CD4-positive, alpha-beta memory T cell (primary cell): ENCODE measurements at regions not wholly inside any gene's neighbourhood (a gene's known extent, or its start where the extent isn't known, plus 50 kb on each side); places are given as distances from the start of the nearest gene placed in this dataset.
"Not testable (repeated sequence)": the region's sequence is repeated elsewhere in the genome, so short reads cannot be mapped to it uniquely, and the experiment has no call there.

ENCODE experiments used
- CTCF ChIA-PET: fragments of 350-600 bp; sonication (Branson Sonifier 250); formaldehyde crosslinking; loops from one replicate; lab custom pipeline; 2021; ENCODE audit warnings: inconsistent platforms; ENCODE audit not compliant: partially characterized antibody; lab: Charles Lee
- POLR2A ChIA-PET: fragments of 350-600 bp; sonication (Branson Sonifier 250); formaldehyde crosslinking; loops from one replicate; lab custom pipeline; 2021; ENCODE audit not compliant: partially characterized antibody; lab: Charles Lee
- DNase-seq, 5 donors: peaks; one replicate each; pipeline versions ENCODE4 v3.0.0 to v3.0.0-alpha.2; 2020 to 2022; ENCODE audit warnings: mixed read lengths in 1 of 5
- H3K27ac ChIP-seq: one replicate; pipeline ENCODE4 v1.7.0; 2013; ENCODE audit warnings: low read depth, low read length
- H3K27me3 ChIP-seq: 2 replicates; pipeline ENCODE4 v1.7.0; 2013; ENCODE audit warnings: mild to moderate bottlenecking, low read length, moderate library complexity; ENCODE audit not compliant: insufficient read depth
- H3K36me3 ChIP-seq: 2 replicates; pipeline ENCODE4 v1.7.0; 2013; ENCODE audit warnings: mild to moderate bottlenecking, low read length, moderate library complexity; ENCODE audit not compliant: insufficient read depth
- H3K4me1 ChIP-seq: 2 replicates; pipeline ENCODE4 v1.7.0; 2013; ENCODE audit warnings: mild to moderate bottlenecking, low read length, moderate library complexity; ENCODE audit not compliant: insufficient read depth
- H3K4me3 ChIP-seq, 2 donors: one replicate each; pipeline ENCODE4 v1.7.0; 2013; ENCODE audit warnings: low read length in 2 of 2, mild to moderate bottlenecking in 1 of 2
- H3K9me3 ChIP-seq, 2 donors: one replicate each; pipeline ENCODE4 v1.7.0; 2013; ENCODE audit warnings: low read length in 2 of 2, control low read depth in 1 of 2; ENCODE audit not compliant: control insufficient read depth in 1 of 2
- H3K27ac Mint-ChIP-seq, 7 donors: one replicate each; pipeline ENCODE4 v1.8.0; 2020 to 2021; ENCODE audit warnings: mixed read lengths in 7 of 7, mild to moderate bottlenecking in 6 of 7, inconsistent platforms in 3 of 7, moderate library complexity in 3 of 7
- H3K27me3 Mint-ChIP-seq, 2 donors: one replicate each; pipeline ENCODE4 v1.8.0; 2020 to 2021; ENCODE audit warnings: mixed read lengths in 2 of 2
- H3K36me3 Mint-ChIP-seq, 2 donors: one replicate each; pipeline ENCODE4 v1.8.0; 2020 to 2021; ENCODE audit warnings: mixed read lengths in 2 of 2, inconsistent platforms in 1 of 2, mild to moderate bottlenecking in 1 of 2
- H3K4me1 Mint-ChIP-seq, 4 donors: one replicate each; pipeline ENCODE4 v1.8.0; 2020 to 2021; ENCODE audit warnings: mixed read lengths in 4 of 4, mild to moderate bottlenecking in 1 of 4
- H3K4me3 Mint-ChIP-seq, 8 donors: one replicate each; pipeline ENCODE4 v1.8.0; 2020 to 2021; ENCODE audit warnings: mixed read lengths in 8 of 8, mild to moderate bottlenecking in 7 of 8, moderate library complexity in 6 of 8, inconsistent platforms in 3 of 8
- H3K9me3 Mint-ChIP-seq, 8 donors: one replicate each; pipeline ENCODE4 v1.8.0; 2020 to 2021; ENCODE audit warnings: mixed read lengths in 8 of 8, mild to moderate bottlenecking in 5 of 8, inconsistent platforms in 3 of 8, moderate library complexity in 1 of 8
- intact Hi-C: fragments of 100-400 bp; cut with micrococcal nuclease; formaldehyde crosslinking; loops from one replicate; pipeline ENCODE4 v1.15.1; 2023

GRCh38 chr12:40172879-40173278 lies 51.9 kb upstream of the LRRK2 start:
- Mint-ChIP-seq H3K27me3 (peaks cover 0 to 5% of the 10 kb centered on the region in 2 donors), H3K4me3 (no peak overlapping the region), H3K27ac (no peak overlapping the region), H3K9me3 (peaks cover 0 to 5% (median 0%) of the 10 kb centered on the region in 8 donors), H3K4me1 (peaks cover 3 to 6% (median 5%) of the 10 kb centered on the region in 4 donors), H3K36me3 (no peaks in the 10 kb centered on the region)
- H3K36me3 ChIP-seq, result no peaks in the 10 kb centered on the region
- H3K9me3 ChIP-seq, result no peaks in the 10 kb centered on the region
- ChIA-PET CTCF (no interaction called here), POLR2A (no interaction called here)
- no peak for DNase-seq
- H3K4me1 ChIP-seq, result peaks cover 11% of the 10 kb centered on the region
- intact Hi-C loops, result no loop called here
- no peak overlapping the region for H3K27ac ChIP-seq
- no peak overlapping the region for H3K4me3 ChIP-seq
- no peaks in the 10 kb centered on the region for H3K27me3 ChIP-seq

GRCh38 chr12:40171501-40171900 lies 53.3 kb upstream of the LRRK2 start:
- intact Hi-C loops, result no loop called here
- peaks cover 0 to 5% (median 0%) of the 10 kb centered on the region in 8 donors for H3K9me3 Mint-ChIP-seq
- no peak for DNase-seq
- no peak overlapping the region for H3K4me3 ChIP-seq
- H3K4me1 Mint-ChIP-seq, result peaks cover 3 to 6% (median 5%) of the 10 kb centered on the region in 4 donors
- H3K27me3 Mint-ChIP-seq, result peaks cover 0 to 5% of the 10 kb centered on the region in 2 donors
- no peak overlapping the region for H3K27ac Mint-ChIP-seq
- no peaks in the 10 kb centered on the region for H3K9me3 ChIP-seq
- no peaks in the 10 kb centered on the region for H3K27me3 ChIP-seq
- H3K4me1 ChIP-seq, result peaks cover 11% of the 10 kb centered on the region
- ChIA-PET POLR2A (no interaction called here), CTCF (no interaction called here)
- H3K36me3 Mint-ChIP-seq, result no peaks in the 10 kb centered on the region
- no peak overlapping the region for H3K4me3 Mint-ChIP-seq
- H3K27ac ChIP-seq, result no peak overlapping the region
- H3K36me3 ChIP-seq, result no peaks in the 10 kb centered on the region

- no peak for DNase-seq
- H3K27ac ChIP-seq, result no peak overlapping the region
- Mint-ChIP-seq H3K9me3 (peaks cover 0 to 5% (median 0%) of the 10 kb centered on the region in 8 donors), H3K4me1 (peaks cover 3 to 6% (median 5%) of the 10 kb centered on the region in 4 donors), H3K27ac (no peak overlapping the region), H3K36me3 (no peaks in the 10 kb centered on the region), H3K4me3 (no peak overlapping the region), H3K27me3 (peaks cover 0 to 5% of the 10 kb centered on the region in 2 donors)
- H3K9me3 ChIP-seq, result no peaks in the 10 kb centered on the region
- POLR2A ChIA-PET, result no interaction called here
- no peaks in the 10 kb centered on the region for H3K27me3 ChIP-seq
- intact Hi-C loops, result no loop called here
- no peaks in the 10 kb centered on the region for H3K36me3 ChIP-seq
- H3K4me3 ChIP-seq, result no peak overlapping the region
- peaks cover 11% of the 10 kb centered on the region for H3K4me1 ChIP-seq
- CTCF ChIA-PET, result no interaction called here
Measured at GRCh38 chr12:40171066-40171465, 53.7 kb upstream of the LRRK2 start.

- Histone ChIP-seq H3K4me1 (peaks cover 11% of the 10 kb centered on the region), H3K4me3 (no peak overlapping the region), H3K36me3 (no peaks in the 10 kb centered on the region), H3K27me3 (no peaks in the 10 kb centered on the region), H3K27ac (no peak overlapping the region), H3K9me3 (no peaks in the 10 kb centered on the region)
- ChIA-PET POLR2A (no interaction called here), CTCF (no interaction called here)
- H3K27me3 Mint-ChIP-seq, result peaks cover 0 to 5% of the 10 kb centered on the region in 2 donors
- DNase-seq, result no peak
- H3K27ac Mint-ChIP-seq, result no peak overlapping the region
- H3K4me3 Mint-ChIP-seq, result no peak overlapping the region
- H3K36me3 Mint-ChIP-seq, result no peaks in the 10 kb centered on the region
- H3K4me1 Mint-ChIP-seq, result peaks cover 3 to 6% (median 5%) of the 10 kb centered on the region in 4 donors
- intact Hi-C loops, result no loop called here
- peaks cover 0 to 5% (median 0%) of the 10 kb centered on the region in 8 donors for H3K9me3 Mint-ChIP-seq
Measured at GRCh38 chr12:40170593-40170992, 54.2 kb upstream of the LRRK2 start.

GRCh38 chr12:40168868-40169267 lies 55.9 kb upstream of the LRRK2 start:
- Mint-ChIP-seq H3K9me3 (peaks cover 0 to 4% (median 3%) of the 10 kb centered on the region in 8 donors), H3K27me3 (peaks cover 0 to 5% of the 10 kb centered on the region in 2 donors), H3K27ac (no peak overlapping the region), H3K36me3 (no peaks in the 10 kb centered on the region), H3K4me1 (peaks cover 3 to 6% (median 5%) of the 10 kb centered on the region in 4 donors), H3K4me3 (peak overlapping the region in 5 of 8 donors; percentile 6 to 68 (median 41))
- H3K9me3 ChIP-seq, result no peaks in the 10 kb centered on the region
- CTCF ChIA-PET, result no interaction called here
- POLR2A ChIA-PET, result no interaction called here
- DNase-seq, result no peak
- H3K27me3 ChIP-seq, result no peaks in the 10 kb centered on the region
- H3K4me3 ChIP-seq, result no peak overlapping the region
- no peaks in the 10 kb centered on the region for H3K36me3 ChIP-seq
- intact Hi-C loops, result no loop called here
- peaks cover 11% of the 10 kb centered on the region for H3K4me1 ChIP-seq
- H3K27ac ChIP-seq, result no peak overlapping the region

- POLR2A ChIA-PET, H3K27ac ChIP-seq, H3K27me3 Mint-ChIP-seq, DNase-seq, H3K27me3 ChIP-seq, CTCF ChIA-PET, H3K9me3 ChIP-seq, H3K9me3 Mint-ChIP-seq, H3K4me1 Mint-ChIP-seq, H3K36me3 Mint-ChIP-seq, H3K27ac Mint-ChIP-seq, H3K36me3 ChIP-seq, H3K4me3 ChIP-seq, intact Hi-C loops: not testable (repeated sequence)
- H3K4me3 Mint-ChIP-seq, result peak overlapping the region in 3 of 8 donors; percentile 6 to 26 (median 16)
- peaks cover 11% of the 10 kb centered on the region for H3K4me1 ChIP-seq
Measured at GRCh38 chr12:40168419-40168818, 56.4 kb upstream of the LRRK2 start.

- peaks cover 3 to 6% (median 5%) of the 10 kb centered on the region in 4 donors for H3K4me1 Mint-ChIP-seq
- H3K36me3 Mint-ChIP-seq, result no peaks in the 10 kb centered on the region
- H3K27ac Mint-ChIP-seq, result no peak overlapping the region
- ChIA-PET CTCF (no interaction called here), POLR2A (no interaction called here)
- intact Hi-C loops, result no loop called here
- no peak for DNase-seq
- Histone ChIP-seq H3K27me3 (no peaks in the 10 kb centered on the region), H3K9me3 (no peaks in the 10 kb centered on the region), H3K4me1 (peaks cover 11% of the 10 kb centered on the region), H3K27ac (no peak overlapping the region), H3K4me3 (no peak overlapping the region), H3K36me3 (no peaks in the 10 kb centered on the region)
- peaks cover 0 to 9% (median 4%) of the 10 kb centered on the region in 8 donors for H3K9me3 Mint-ChIP-seq
- peaks cover 0 to 4% of the 10 kb centered on the region in 2 donors for H3K27me3 Mint-ChIP-seq
- H3K4me3 Mint-ChIP-seq, result peak overlapping the region in 1 of 8 donors; percentile 26
Measured at GRCh38 chr12:40168001-40168400, 56.8 kb upstream of the LRRK2 start.
